ENCODE measurements at regions not wholly inside any gene's neighbourhood (a gene's known extent, or its start where the extent isn't known, plus 50 kb on each side); places are given as distances from the start of the nearest gene placed in this dataset.

DNA sequence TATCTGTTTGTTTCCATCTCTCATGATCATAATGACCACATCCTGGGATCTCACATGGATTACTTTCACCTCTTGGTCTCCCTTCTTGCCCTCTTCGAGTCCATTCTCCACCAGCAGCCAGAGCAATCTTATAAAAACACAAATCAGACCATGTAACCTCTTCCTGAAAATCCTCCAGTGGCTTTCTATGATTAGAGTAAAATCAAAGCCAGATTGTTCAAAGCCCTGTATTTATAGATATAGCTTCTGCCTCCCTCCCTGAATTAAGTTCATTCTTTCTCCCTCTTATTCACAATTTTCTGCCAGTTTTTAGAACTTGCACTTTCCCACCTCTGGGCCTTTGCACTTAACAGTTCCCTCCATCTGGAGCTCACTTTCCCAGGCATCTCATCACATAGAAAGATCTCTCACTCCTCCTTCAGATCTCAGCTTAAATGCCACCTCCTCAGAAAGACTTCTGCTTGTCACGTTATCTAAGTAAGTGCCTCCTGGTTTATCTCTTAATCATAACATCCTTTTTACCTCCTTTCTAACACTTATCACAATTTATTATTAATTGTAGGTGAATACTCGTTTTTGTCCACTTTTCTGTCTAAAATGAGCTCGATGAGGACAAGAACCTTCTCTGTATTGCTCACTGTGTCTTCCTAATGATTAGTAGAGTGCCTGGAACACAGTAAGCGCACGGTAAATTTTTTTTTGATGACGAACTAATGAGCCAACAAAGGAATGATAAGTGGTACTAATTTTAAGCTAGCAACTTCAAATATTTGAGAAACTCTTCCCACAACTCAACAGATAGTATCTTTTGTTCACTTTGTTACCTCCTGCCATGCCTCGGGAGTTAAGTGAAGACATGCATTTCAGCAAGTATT lies 80.5 kb downstream of the CYB561 start:
- TF ChIP-seq, protein P1, sequence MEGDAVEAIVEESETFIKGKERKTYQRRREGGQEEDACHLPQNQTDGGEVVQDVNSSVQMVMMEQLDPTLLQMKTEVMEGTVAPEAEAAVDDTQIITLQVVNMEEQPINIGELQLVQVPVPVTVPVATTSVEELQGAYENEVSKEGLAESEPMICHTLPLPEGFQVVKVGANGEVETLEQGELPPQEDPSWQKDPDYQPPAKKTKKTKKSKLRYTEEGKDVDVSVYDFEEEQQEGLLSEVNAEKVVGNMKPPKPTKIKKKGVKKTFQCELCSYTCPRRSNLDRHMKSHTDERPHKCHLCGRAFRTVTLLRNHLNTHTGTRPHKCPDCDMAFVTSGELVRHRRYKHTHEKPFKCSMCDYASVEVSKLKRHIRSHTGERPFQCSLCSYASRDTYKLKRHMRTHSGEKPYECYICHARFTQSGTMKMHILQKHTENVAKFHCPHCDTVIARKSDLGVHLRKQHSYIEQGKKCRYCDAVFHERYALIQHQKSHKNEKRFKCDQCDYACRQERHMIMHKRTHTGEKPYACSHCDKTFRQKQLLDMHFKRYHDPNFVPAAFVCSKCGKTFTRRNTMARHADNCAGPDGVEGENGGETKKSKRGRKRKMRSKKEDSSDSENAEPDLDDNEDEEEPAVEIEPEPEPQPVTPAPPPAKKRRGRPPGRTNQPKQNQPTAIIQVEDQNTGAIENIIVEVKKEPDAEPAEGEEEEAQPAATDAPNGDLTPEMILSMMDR (conservative IDR thresholded peaks at IDR 0.05; ENCODE audit: low read depth in 2 of 2), result no peak
- TF ChIP-seq EZH2 (IDR thresholded peaks at IDR 0.05; ENCODE audit: low read depth, unreplicated experiment) (no peak), ZNF331 (CRISPR knock-in tag; IDR thresholded peaks at IDR 0.05; ENCODE audit: low read depth) (no peak), POLR2AphosphoS5 (IDR thresholded peaks at IDR 0.05; ENCODE audit: low read depth) (no peak)
- TF ChIP-seq, protein P2, sequence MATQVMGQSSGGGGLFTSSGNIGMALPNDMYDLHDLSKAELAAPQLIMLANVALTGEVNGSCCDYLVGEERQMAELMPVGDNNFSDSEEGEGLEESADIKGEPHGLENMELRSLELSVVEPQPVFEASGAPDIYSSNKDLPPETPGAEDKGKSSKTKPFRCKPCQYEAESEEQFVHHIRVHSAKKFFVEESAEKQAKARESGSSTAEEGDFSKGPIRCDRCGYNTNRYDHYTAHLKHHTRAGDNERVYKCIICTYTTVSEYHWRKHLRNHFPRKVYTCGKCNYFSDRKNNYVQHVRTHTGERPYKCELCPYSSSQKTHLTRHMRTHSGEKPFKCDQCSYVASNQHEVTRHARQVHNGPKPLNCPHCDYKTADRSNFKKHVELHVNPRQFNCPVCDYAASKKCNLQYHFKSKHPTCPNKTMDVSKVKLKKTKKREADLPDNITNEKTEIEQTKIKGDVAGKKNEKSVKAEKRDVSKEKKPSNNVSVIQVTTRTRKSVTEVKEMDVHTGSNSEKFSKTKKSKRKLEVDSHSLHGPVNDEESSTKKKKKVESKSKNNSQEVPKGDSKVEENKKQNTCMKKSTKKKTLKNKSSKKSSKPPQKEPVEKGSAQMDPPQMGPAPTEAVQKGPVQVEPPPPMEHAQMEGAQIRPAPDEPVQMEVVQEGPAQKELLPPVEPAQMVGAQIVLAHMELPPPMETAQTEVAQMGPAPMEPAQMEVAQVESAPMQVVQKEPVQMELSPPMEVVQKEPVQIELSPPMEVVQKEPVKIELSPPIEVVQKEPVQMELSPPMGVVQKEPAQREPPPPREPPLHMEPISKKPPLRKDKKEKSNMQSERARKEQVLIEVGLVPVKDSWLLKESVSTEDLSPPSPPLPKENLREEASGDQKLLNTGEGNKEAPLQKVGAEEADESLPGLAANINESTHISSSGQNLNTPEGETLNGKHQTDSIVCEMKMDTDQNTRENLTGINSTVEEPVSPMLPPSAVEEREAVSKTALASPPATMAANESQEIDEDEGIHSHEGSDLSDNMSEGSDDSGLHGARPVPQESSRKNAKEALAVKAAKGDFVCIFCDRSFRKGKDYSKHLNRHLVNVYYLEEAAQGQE (IDR thresholded peaks at IDR 0.05; ENCODE audit: unreplicated experiment), result no peak
